T-cell (primary cell): ENCODE measurements at regions not wholly inside any gene's neighbourhood (a gene's known extent, or its start where the extent isn't known, plus 50 kb on each side); places are given as distances from the start of the nearest gene placed in this dataset.

Source experiments
- ATAC-seq, 4 experiments: fragments of 200-7000 bp in 3 of 4; fragments of 150-1000 bp in 1 of 4; cut with Tn5 transposase; replicated peaks in 1 of 4; 1 replicate in 3 of 4; 2 replicates in 1 of 4; pipeline ENCODE4 v1.10.0; 2021; ENCODE audit warnings: moderate library complexity in 3 of 4, mild to moderate bottlenecking in 2 of 4, moderate number of reproducible peaks in 1 of 4
- CTCF ChIA-PET, 2 donors: fragments of 300-600 bp; sonication (Branson Sonifier 250); formaldehyde crosslinking; loops; one replicate each; lab custom pipeline; 2022; ENCODE audit warnings: antibody characterized with exemption in 2 of 2; lab: Charles Lee
- POLR2A ChIA-PET, 2 donors: fragments of 300-600 bp; sonication (Branson Sonifier 250); formaldehyde crosslinking; loops; one replicate each; lab custom pipeline; 2022; ENCODE audit warnings: antibody characterized with exemption in 2 of 2; lab: Charles Lee
- DNase-seq, 35 experiments: peaks; one replicate each; pipeline versions ENCODE4 v3.0.0 to v3.0.0-alpha.2; 2013 to 2023
- H3K27ac ChIP-seq: one replicate; pipeline ENCODE4 v1.5.1; 2013; ENCODE audit warnings: low read length
- H3K27me3 ChIP-seq, 2 experiments: replicated peaks in 1 of 2; 1 replicate in 1 of 2; 2 replicates in 1 of 2; pipeline versions ENCODE4 v1.6.1 to v1.7.0; 2013; ENCODE audit warnings: low read length in 1 of 2, mixed read lengths in 1 of 2; ENCODE audit not compliant: control insufficient read depth in 2 of 2, insufficient read depth in 2 of 2; ENCODE audit errors: extremely low read depth in 1 of 2
- H3K36me3 ChIP-seq, 2 donors: 1 replicate in 1 of 2; 2 replicates in 1 of 2; pipeline versions ENCODE4 v1.6.1 to v1.7.0; 2013; ENCODE audit warnings: low read length in 1 of 2; ENCODE audit not compliant: control insufficient read depth in 2 of 2, insufficient read depth in 1 of 2; ENCODE audit errors: extremely low read depth in 1 of 2
- H3K4me1 ChIP-seq, 2 experiments: 1 replicate in 1 of 2; 2 replicates in 1 of 2; pipeline versions ENCODE4 v1.6.1 to v1.7.0; 2013; ENCODE audit warnings: low read length in 2 of 2, mixed read lengths in 1 of 2; ENCODE audit not compliant: insufficient read depth in 2 of 2, control insufficient read depth in 1 of 2; ENCODE audit errors: extremely low read depth in 1 of 2
- H3K4me3 ChIP-seq, 2 donors: 1 replicate in 1 of 2; 2 replicates in 1 of 2; pipeline versions ENCODE4 v1.5.1 to v1.7.0; 2013; ENCODE audit warnings: mild to moderate bottlenecking in 2 of 2, low read length in 1 of 2, moderate library complexity in 1 of 2; ENCODE audit not compliant: control insufficient read depth in 1 of 2; ENCODE audit errors: extremely low read depth in 1 of 2
- H3K9me3 ChIP-seq: 2 replicates; pipeline ENCODE4 v1.7.0; 2013
- H3K27ac Mint-ChIP-seq, 2 donors: one replicate each; pipeline ENCODE4 v1.8.0; 2020 to 2021; ENCODE audit warnings: mild to moderate bottlenecking in 2 of 2, mixed read lengths in 2 of 2
- H3K27me3 Mint-ChIP-seq, 2 donors: one replicate each; pipeline ENCODE4 v1.8.0; 2021 to 2022; ENCODE audit warnings: mixed read lengths in 2 of 2
- H3K36me3 Mint-ChIP-seq: one replicate; pipeline ENCODE4 v1.8.0; 2021; ENCODE audit warnings: mixed read lengths
- H3K4me1 Mint-ChIP-seq, 3 donors: one replicate each; pipeline ENCODE4 v1.8.0; 2020 to 2022; ENCODE audit warnings: mixed read lengths in 3 of 3, mild to moderate bottlenecking in 1 of 3
- H3K4me3 Mint-ChIP-seq, 3 donors: one replicate each; pipeline ENCODE4 v1.8.0; 2020 to 2022; ENCODE audit warnings: mild to moderate bottlenecking in 3 of 3, mixed read lengths in 3 of 3, moderate library complexity in 3 of 3
- H3K9me3 Mint-ChIP-seq, 3 donors: one replicate each; pipeline ENCODE4 v1.8.0; 2020 to 2022; ENCODE audit warnings: mixed read lengths in 3 of 3
- WGBS: methylation state at CpG from one replicate; pipeline ENCODE4 v1.1.5; 2013; ENCODE audit warnings: missing lambda C conversion rate; ENCODE audit not compliant: insufficient coverage; 5-methylcytosine and 5-hydroxymethylcytosine counted together

- no peak overlapping the region for H3K27ac ChIP-seq
- WGBS: no CpG with 5 or more reads among the region's 2 CpGs
- H3K27ac Mint-ChIP-seq: no peak overlapping the region
- DNase-seq: no peak
- no peak for ATAC-seq
- H3K27me3 Mint-ChIP-seq: no peaks in the 10 kb centered on the region
- no peak overlapping the region for H3K4me3 ChIP-seq
- no peaks in the 10 kb centered on the region for H3K27me3 ChIP-seq
- peaks cover 0 to 8% (median 4%) of the 10 kb centered on the region in 3 donors for H3K4me1 Mint-ChIP-seq
- H3K36me3 ChIP-seq: no peaks in the 10 kb centered on the region
- no peaks in the 10 kb centered on the region for H3K36me3 Mint-ChIP-seq
- ChIA-PET CTCF (interaction anchor here in 1 of 2 donors (0.7 kb wide), 1 partner anchor 520 kb away, joined by 3 read pairs; no protein-coding TSS in a partner anchor), POLR2A (no interaction called here)
- no peaks in the 10 kb centered on the region for H3K9me3 ChIP-seq
- H3K4me1 ChIP-seq: no peaks in the 10 kb centered on the region
- H3K9me3 Mint-ChIP-seq: peaks cover 8 to 16% (median 12%) of the 10 kb centered on the region in 3 donors
- no peak overlapping the region for H3K4me3 Mint-ChIP-seq
These were observed 623.2 kb upstream of the ID2 start for GRCh38 chr2:8058652-8059051.

- ChIA-PET CTCF (interaction anchor here in 1 of 2 donors (0.7 kb wide), 1 partner anchor 521 kb away, joined by 3 read pairs; no protein-coding TSS in a partner anchor), POLR2A (no interaction called here)
- WGBS: 90% methylated on average over 2 of the region's 3 CpGs
- no peak overlapping the region for H3K4me3 Mint-ChIP-seq
- Histone ChIP-seq H3K27ac (no peak overlapping the region), H3K4me3 (no peak overlapping the region), H3K4me1 (no peaks in the 10 kb centered on the region), H3K36me3 (no peaks in the 10 kb centered on the region), H3K9me3 (no peaks in the 10 kb centered on the region), H3K27me3 (no peaks in the 10 kb centered on the region)
- H3K4me1 Mint-ChIP-seq: peaks cover 0 to 8% (median 4%) of the 10 kb centered on the region in 3 donors
- H3K9me3 Mint-ChIP-seq: peaks cover 8 to 16% (median 12%) of the 10 kb centered on the region in 3 donors
- H3K27ac Mint-ChIP-seq: no peak overlapping the region
- ATAC-seq (no peak), DNase-seq (no peak)
- H3K36me3 Mint-ChIP-seq: no peaks in the 10 kb centered on the region
- no peaks in the 10 kb centered on the region for H3K27me3 Mint-ChIP-seq
These were observed 622.6 kb upstream of the ID2 start for GRCh38 chr2:8059255-8059654.

GRCh38 chr2:8059794-8060193 lies 622.1 kb upstream of the ID2 start:
- no peak overlapping the region for H3K27ac Mint-ChIP-seq
- peaks cover 0 to 8% (median 4%) of the 10 kb centered on the region in 3 donors for H3K4me1 Mint-ChIP-seq
- no peak overlapping the region for H3K4me3 ChIP-seq
- no peaks in the 10 kb centered on the region for H3K36me3 Mint-ChIP-seq
- no peak overlapping the region for H3K27ac ChIP-seq
- DNase-seq (no peak), ATAC-seq (no peak)
- H3K27me3 Mint-ChIP-seq: peaks cover 0 to 3% of the 10 kb centered on the region in 2 donors
- no peaks in the 10 kb centered on the region for H3K4me1 ChIP-seq
- no peaks in the 10 kb centered on the region for H3K27me3 ChIP-seq
- no peak overlapping the region for H3K4me3 Mint-ChIP-seq
- peaks cover 10 to 16% (median 12%) of the 10 kb centered on the region in 3 donors for H3K9me3 Mint-ChIP-seq
- ChIA-PET POLR2A (no interaction called here), CTCF (no interaction called here)
- H3K9me3 ChIP-seq: no peaks in the 10 kb centered on the region
- no CpG with 5 or more reads among the region's 4 CpGs for WGBS
- H3K36me3 ChIP-seq: no peaks in the 10 kb centered on the region

GRCh38 chr2:8061219-8061618 lies 620.6 kb upstream of the ID2 start:
- H3K27ac Mint-ChIP-seq: no peak overlapping the region
- no peak for DNase-seq
- no peak for ATAC-seq

DNA sequence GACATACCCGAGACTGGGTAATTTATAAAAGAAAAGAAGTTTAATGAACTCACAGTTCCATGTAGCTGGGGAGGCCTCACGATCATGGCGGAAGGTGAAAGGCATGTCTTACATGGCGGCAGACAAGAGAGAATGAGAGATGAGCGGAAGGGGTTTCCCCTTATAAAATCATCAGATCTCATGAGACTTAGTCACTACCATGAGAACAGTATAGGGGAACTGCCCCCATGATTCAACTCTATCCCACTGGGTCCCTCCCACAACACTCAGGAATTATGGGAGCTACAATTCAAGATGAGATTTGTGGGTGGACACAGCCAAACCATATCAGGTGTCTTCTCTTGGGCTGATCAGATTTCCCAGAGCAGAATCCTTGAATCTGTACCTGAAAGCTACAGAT lies 617.3 kb upstream of the ID2 start:
- Mint-ChIP-seq H3K9me3 (peaks cover 0 to 2% (median 0%) of the 10 kb centered on the region in 3 donors), H3K27ac (no peak overlapping the region), H3K4me3 (no peak overlapping the region), H3K27me3 (peaks cover 0 to 3% of the 10 kb centered on the region in 2 donors), H3K4me1 (no peaks in the 10 kb centered on the region), H3K36me3 (no peaks in the 10 kb centered on the region)
- ATAC-seq (no peak), DNase-seq (no peak)
- Histone ChIP-seq H3K27ac (no peak overlapping the region), H3K36me3 (no peaks in the 10 kb centered on the region), H3K27me3 (peaks cover 0 to 3% of the 10 kb centered on the region in 2 experiments), H3K4me3 (no peak overlapping the region), H3K4me1 (no peaks in the 10 kb centered on the region), H3K9me3 (no peaks in the 10 kb centered on the region)
- POLR2A ChIA-PET: no interaction called here
- no CpG with 5 or more reads among the region's 5 CpGs for WGBS
- CTCF ChIA-PET: no interaction called here

More at GRCh38 chr2:8061219-8061618, 620.6 kb upstream of the ID2 start:
- Mint-ChIP-seq H3K36me3 (no peaks in the 10 kb centered on the region), H3K4me3 (no peak overlapping the region), H3K27me3 (peaks cover 0 to 3% of the 10 kb centered on the region in 2 donors), H3K9me3 (peaks cover 7 to 13% (median 11%) of the 10 kb centered on the region in 3 donors), H3K4me1 (peaks cover 0 to 8% (median 4%) of the 10 kb centered on the region in 3 donors)
- WGBS: 78% methylated on average over 4 of the region's 9 CpGs
- ChIA-PET CTCF (no interaction called here), POLR2A (no interaction called here)
- Histone ChIP-seq H3K27me3 (peaks cover 0 to 3% of the 10 kb centered on the region in 2 experiments), H3K36me3 (no peaks in the 10 kb centered on the region), H3K27ac (no peak overlapping the region), H3K9me3 (no peaks in the 10 kb centered on the region), H3K4me3 (no peak overlapping the region), H3K4me1 (no peaks in the 10 kb centered on the region)

DNA sequence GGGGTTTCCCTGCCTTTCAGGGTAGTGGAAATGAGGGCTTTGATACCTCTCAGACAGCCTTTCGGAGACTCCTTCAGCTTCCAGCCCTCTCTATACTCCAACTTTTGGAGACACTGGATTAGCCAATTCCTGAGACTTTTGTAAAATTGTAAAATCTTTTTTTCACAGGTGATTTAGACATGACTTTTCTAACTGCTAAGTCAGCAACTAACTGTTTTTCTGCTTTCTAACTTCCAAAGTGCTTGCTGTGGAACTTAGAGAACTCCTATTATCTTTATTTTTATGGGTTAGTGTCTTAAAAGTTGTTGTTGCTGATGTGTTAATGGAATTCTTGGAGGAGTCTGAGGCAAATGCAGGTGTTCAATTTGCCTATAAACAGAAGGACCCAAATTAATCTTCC lies 616.7 kb upstream of the ID2 start:
- Mint-ChIP-seq H3K4me3 (no peak overlapping the region), H3K4me1 (no peaks in the 10 kb centered on the region), H3K36me3 (no peaks in the 10 kb centered on the region), H3K9me3 (peaks cover 0 to 2% (median 0%) of the 10 kb centered on the region in 3 donors), H3K27me3 (peaks cover 0 to 3% of the 10 kb centered on the region in 2 donors), H3K27ac (no peak overlapping the region)
- Histone ChIP-seq H3K4me3 (no peak overlapping the region), H3K4me1 (no peaks in the 10 kb centered on the region), H3K27ac (no peak overlapping the region), H3K27me3 (peaks cover 0 to 3% of the 10 kb centered on the region in 2 experiments), H3K36me3 (no peaks in the 10 kb centered on the region), H3K9me3 (no peaks in the 10 kb centered on the region)
- POLR2A ChIA-PET: no interaction called here
- DNase-seq: no peak
- CTCF ChIA-PET: no interaction called here
- no peak for ATAC-seq
- WGBS: no CpG with 5 or more reads among the region's 1 CpG
